Breast epithelium (tissue), 3 donors: ENCODE measurements at regions not wholly inside any gene's neighbourhood (a gene's known extent, or its start where the extent isn't known, plus 50 kb on each side); places are given as distances from the start of the nearest gene placed in this dataset.

Experiments
- POLR2A ChIP-seq: fragments of 450-650 bp; IDR thresholded peaks from one replicate; pipeline ENCODE4 v1.6.1; 2016; ENCODE audit warnings: antibody characterized with exemption, mild to moderate bottlenecking, moderate library complexity
- TF ChIP-seq, protein P1 (sequence below), 3 donors: fragments of 450-650 bp; IDR thresholded peaks; one replicate each; pipeline ENCODE4 v1.5.1; 2016 to 2017; ENCODE audit warnings: antibody characterized with exemption in 3 of 3, mild to moderate bottlenecking in 3 of 3, moderate library complexity in 3 of 3

DNA sequence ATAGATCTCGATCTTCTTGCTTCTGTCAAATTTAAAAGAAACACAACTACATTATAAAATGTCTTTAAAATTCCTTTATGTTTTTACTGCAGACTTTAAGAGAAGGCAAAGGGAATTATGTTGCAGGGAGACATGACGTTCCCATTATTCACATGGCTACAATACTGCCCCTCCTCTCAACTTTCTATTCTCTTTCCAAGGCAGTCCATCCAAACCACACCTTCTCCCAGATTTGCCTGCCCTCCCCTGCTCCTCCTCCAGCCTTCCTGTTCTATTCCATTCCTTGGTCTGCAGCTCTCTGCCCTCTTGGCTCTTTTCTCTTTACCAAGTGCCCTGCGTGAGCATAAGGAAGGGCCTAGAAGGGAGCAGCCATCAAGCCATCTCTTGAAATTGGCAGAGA, 61.3 kb downstream of the NABP1 start:
- no peak for TF ChIP-seq POLR2A
- TF ChIP-seq, protein P1, sequence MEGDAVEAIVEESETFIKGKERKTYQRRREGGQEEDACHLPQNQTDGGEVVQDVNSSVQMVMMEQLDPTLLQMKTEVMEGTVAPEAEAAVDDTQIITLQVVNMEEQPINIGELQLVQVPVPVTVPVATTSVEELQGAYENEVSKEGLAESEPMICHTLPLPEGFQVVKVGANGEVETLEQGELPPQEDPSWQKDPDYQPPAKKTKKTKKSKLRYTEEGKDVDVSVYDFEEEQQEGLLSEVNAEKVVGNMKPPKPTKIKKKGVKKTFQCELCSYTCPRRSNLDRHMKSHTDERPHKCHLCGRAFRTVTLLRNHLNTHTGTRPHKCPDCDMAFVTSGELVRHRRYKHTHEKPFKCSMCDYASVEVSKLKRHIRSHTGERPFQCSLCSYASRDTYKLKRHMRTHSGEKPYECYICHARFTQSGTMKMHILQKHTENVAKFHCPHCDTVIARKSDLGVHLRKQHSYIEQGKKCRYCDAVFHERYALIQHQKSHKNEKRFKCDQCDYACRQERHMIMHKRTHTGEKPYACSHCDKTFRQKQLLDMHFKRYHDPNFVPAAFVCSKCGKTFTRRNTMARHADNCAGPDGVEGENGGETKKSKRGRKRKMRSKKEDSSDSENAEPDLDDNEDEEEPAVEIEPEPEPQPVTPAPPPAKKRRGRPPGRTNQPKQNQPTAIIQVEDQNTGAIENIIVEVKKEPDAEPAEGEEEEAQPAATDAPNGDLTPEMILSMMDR (IDR thresholded peaks at IDR 0.05), result no peak
